Dendritic cell treated with granulocyte-macrophage colony-stimulating factor and Interleukin-4, amounts not matched to agents 40 ng/mL and 50 ng/mL, for 4 days (primary cell): ENCODE measurements at regions not wholly inside any gene's neighbourhood (a gene's known extent, or its start where the extent isn't known, plus 50 kb on each side); places are given as distances from the start of the nearest gene placed in this dataset.

Source experiments
- H3K27ac Mint-ChIP-seq: one replicate; pipeline ENCODE4 v1.8.0; 2022; ENCODE audit warnings: mild to moderate bottlenecking, mixed read lengths
- H3K27me3 Mint-ChIP-seq: one replicate; pipeline ENCODE4 v1.8.0; 2022; ENCODE audit warnings: mild to moderate bottlenecking, mixed read lengths
- H3K36me3 Mint-ChIP-seq: one replicate; pipeline ENCODE4 v1.8.0; 2022; ENCODE audit warnings: low read depth, mixed read lengths
- H3K4me1 Mint-ChIP-seq: one replicate; pipeline ENCODE4 v1.8.0; 2022; ENCODE audit warnings: low read depth, mixed read lengths
- H3K4me3 Mint-ChIP-seq: one replicate; pipeline ENCODE4 v1.8.0; 2022; ENCODE audit warnings: mild to moderate bottlenecking, moderate library complexity, mixed read lengths
- H3K9me3 Mint-ChIP-seq: one replicate; pipeline ENCODE4 v1.8.0; 2022; ENCODE audit warnings: mixed read lengths
- intact Hi-C: fragments of 100-400 bp; cut with micrococcal nuclease; formaldehyde crosslinking; loops from one replicate; pipeline ENCODE4 v1.15.0; 2022

DNA sequence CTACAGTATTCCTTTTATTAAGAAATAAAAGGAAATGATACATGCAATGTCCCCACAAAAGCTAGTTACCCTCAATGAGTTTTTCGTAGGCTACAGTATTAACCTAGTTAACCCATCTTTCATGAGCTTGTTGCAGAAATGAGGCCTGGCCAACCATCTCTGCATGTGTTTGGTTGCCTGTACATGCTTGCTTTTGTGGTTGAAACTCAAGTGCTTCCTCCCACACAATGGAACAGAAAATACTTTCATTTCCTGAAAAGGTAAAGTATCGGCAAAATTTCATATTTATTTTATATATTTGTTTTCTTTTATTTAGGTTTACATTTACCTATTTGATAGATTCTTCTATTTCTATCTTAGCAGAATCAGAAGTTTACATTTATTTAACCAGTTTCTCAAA is 214.6 kb upstream of the FAM241A start:
- Mint-ChIP-seq H3K36me3 (no peaks in the 10 kb centered on the region), H3K4me3 (no peak overlapping the region)
- intact Hi-C loops = no loop called here

DNA sequence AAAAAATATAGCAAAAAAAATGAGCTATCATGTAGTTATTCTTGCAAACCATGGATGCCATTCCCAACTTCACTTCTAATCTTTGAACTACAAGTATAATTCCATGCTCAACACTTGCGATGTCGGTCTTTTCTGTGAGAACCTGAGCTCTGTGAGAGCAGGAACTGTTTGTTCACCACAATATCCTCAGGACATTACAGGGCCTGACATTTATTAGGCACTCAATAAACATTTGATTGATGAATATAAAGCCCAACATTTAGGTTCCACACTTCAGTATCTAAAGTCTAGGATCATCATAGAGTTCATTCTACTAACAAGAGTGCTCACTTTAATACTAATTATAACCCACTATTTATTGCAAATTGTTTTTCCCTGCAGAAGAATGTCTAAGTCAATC is 211.6 kb upstream of the FAM241A start:
- Mint-ChIP-seq H3K9me3 (no peaks in the 10 kb centered on the region), H3K4me1 (peaks cover 6% of the 10 kb centered on the region), H3K27ac (no peak overlapping the region), H3K27me3 (peaks cover 35% of the 10 kb centered on the region), H3K4me3 (no peak overlapping the region), H3K36me3 (no peaks in the 10 kb centered on the region)
- intact Hi-C loops = no loop called here

More for the DNA sequence above, 214.6 kb upstream of the FAM241A start:
- H3K27me3 Mint-ChIP-seq = peaks cover 40% of the 10 kb centered on the region
- H3K9me3 Mint-ChIP-seq = no peaks in the 10 kb centered on the region
- peaks cover 6% of the 10 kb centered on the region for H3K4me1 Mint-ChIP-seq
- H3K27ac Mint-ChIP-seq = no peak overlapping the region

DNA sequence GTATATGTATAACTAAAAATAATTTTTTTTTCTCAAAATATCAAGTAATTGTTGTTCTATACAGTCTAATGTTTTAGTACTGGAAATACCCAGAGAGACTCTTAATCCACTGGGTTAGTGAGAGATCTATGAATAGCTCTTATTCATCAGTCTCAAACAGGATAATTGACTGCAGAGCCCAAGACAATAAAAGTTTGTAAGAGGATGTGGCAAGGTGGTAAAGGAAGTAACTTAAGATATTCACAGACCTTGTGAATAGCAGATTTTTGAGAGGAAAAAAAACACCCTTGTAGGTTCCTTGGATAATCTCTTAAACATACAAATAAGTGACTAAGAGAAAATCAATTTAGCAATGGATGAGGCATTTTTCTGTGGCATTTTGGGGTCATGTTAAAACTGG is 210.9 kb upstream of the FAM241A start:
- H3K27ac Mint-ChIP-seq = no peak overlapping the region
- H3K4me3 Mint-ChIP-seq = no peak overlapping the region
- intact Hi-C loops = no loop called here
- H3K9me3 Mint-ChIP-seq = no peaks in the 10 kb centered on the region
- H3K27me3 Mint-ChIP-seq = peaks cover 37% of the 10 kb centered on the region
- no peaks in the 10 kb centered on the region for H3K36me3 Mint-ChIP-seq
- H3K4me1 Mint-ChIP-seq = peaks cover 6% of the 10 kb centered on the region

DNA sequence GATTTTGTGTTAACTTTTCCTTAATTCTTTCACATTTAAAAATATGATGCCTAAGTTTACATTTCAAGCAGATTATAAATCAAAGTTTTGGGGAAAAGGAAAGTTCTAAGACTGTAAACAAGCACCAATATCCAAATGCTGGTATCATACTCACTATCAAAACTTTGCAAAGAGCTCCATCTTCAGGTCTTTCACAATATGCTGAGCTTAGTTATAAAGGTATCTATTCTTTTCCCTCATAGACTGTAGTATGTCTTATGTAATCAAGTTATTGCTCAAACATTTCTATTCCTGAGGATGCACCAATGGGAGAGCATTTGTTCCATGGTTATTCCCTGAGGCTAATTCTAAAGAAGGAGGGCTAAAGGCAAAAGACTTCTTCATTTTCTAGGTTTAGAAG is 207.9 kb upstream of the FAM241A start:
- no peaks in the 10 kb centered on the region for H3K4me1 Mint-ChIP-seq
- intact Hi-C loops = loop anchor here (2.0 kb wide), 1 partner anchor 295 kb away; no protein-coding TSS in a partner anchor
- no peak overlapping the region for H3K4me3 Mint-ChIP-seq
- no peaks in the 10 kb centered on the region for H3K9me3 Mint-ChIP-seq
- H3K36me3 Mint-ChIP-seq = no peaks in the 10 kb centered on the region
- H3K27me3 Mint-ChIP-seq = peaks cover 27% of the 10 kb centered on the region
- no peak overlapping the region for H3K27ac Mint-ChIP-seq

DNA sequence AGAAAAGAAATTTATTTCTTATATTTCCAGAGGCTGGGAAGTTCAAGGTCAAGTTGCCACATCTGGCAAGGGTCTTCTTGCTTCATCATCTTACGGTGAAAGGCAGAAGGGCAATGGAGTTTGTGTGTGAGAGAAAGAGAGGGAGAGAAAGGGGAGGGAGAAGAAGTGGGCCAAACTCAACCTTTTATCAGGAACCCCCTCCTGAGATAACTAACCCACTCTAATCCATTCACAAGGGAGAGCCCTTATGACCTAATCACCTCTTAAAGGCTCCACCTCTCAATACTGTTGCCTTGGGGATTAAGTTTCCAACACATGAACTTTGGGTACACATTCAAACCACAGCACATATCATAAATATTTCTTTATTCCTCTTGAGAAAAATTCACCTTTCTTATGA is 203.3 kb upstream of the FAM241A start:
- Mint-ChIP-seq H3K27ac (no peak overlapping the region), H3K36me3 (no peaks in the 10 kb centered on the region), H3K9me3 (no peaks in the 10 kb centered on the region), H3K4me1 (no peaks in the 10 kb centered on the region), H3K4me3 (no peak overlapping the region), H3K27me3 (peaks cover 24% of the 10 kb centered on the region)
- intact Hi-C loops = no loop called here

DNA sequence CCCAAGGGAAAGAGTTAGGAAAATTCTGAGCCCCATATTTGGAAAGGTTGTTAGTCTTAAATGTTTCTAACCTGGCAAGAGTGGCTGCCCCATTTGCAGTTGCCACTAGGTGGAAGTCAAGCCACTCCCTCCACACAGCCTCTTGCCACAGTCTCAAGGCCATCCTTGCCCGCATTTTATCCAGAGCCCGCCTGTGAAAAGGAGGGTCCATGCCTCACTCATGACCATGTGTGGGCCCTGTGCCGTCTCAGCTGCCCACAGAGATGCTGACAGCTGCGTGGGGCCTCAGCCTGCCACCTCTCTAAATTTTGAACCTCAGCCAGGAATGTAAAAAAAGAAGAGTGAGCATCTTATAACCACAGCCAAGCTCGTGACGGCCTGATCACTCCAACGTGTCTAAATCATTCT is 201.5 kb upstream of the FAM241A start:
- H3K4me3 Mint-ChIP-seq = no peak overlapping the region
- no peaks in the 10 kb centered on the region for H3K36me3 Mint-ChIP-seq
- H3K27me3 Mint-ChIP-seq = peaks cover 14% of the 10 kb centered on the region
- H3K27ac Mint-ChIP-seq = no peak overlapping the region
- H3K4me1 Mint-ChIP-seq = no peaks in the 10 kb centered on the region
- H3K9me3 Mint-ChIP-seq = no peaks in the 10 kb centered on the region
- intact Hi-C loops = loop anchor here (2.0 kb wide), 1 partner anchor 87 kb away; no protein-coding TSS in a partner anchor

DNA sequence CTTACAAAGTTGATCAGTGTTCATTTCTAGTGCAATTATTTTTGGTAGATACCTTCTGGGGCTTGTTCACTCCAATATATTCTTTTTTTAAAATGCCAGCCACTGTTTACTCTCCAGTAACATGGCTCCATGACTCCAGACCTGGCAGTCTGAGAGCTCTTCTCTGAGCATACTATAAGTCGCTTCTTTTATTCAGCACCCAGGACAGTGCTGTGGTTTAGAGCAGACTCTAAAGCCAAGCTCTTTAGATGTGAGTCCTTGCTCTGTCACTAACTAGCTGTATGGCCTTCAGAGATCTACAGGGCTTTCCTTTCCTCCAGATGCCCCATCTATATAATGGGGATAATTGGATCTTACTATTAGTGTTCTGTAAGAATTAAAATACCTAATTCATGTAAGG is 200.2 kb upstream of the FAM241A start:
- Mint-ChIP-seq H3K9me3 (no peaks in the 10 kb centered on the region), H3K27me3 (peaks cover 13% of the 10 kb centered on the region), H3K27ac (no peak overlapping the region), H3K4me1 (no peaks in the 10 kb centered on the region), H3K36me3 (no peaks in the 10 kb centered on the region), H3K4me3 (no peak overlapping the region)
- intact Hi-C loops = loop anchor here (2.0 kb wide), 1 partner anchor 86 kb away; no protein-coding TSS in a partner anchor

DNA sequence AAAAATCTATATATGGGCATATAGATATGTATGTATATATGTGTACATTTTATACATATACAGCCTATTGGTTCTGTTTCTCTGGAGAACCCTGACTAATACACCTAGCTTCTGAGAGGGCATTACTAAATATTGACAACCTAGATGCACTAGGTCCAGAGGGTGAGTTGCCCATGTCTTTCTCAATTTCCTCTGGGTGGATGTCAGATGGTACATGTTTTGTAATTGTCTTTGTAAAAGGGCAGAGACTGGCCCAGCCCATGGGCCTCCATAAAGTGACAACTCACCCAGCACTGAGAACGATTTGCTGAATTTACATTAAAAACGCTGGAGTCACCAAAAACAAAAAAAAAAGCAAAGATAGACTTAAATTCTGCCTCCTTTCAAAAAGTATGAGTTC is 198.5 kb upstream of the FAM241A start:
- Mint-ChIP-seq H3K4me1 (no peaks in the 10 kb centered on the region), H3K36me3 (no peaks in the 10 kb centered on the region), H3K27me3 (peaks cover 17% of the 10 kb centered on the region), H3K4me3 (no peak overlapping the region), H3K9me3 (no peaks in the 10 kb centered on the region), H3K27ac (no peak overlapping the region)
- intact Hi-C loops = no loop called here

DNA sequence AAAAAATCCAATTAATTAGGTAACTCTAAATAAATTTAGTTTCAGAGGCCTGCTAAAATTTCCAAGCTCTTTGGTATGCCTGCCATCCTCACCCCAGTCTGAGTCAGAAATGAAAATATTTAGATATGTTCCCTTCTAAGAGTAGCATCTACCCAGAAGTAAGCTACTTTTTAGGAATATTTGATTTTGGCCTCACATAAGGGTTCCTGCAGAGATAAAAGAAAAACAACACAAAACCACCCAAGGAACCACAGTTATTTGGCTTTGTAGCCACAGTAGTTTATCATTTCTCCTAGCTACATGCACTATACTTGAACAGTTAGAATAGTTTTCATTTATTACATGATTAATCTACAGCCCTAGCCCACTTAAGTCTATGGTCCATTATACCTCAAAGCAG is 192.6 kb upstream of the FAM241A start:
- H3K27me3 Mint-ChIP-seq = peaks cover 5% of the 10 kb centered on the region
- H3K9me3 Mint-ChIP-seq = no peaks in the 10 kb centered on the region
- no peaks in the 10 kb centered on the region for H3K4me1 Mint-ChIP-seq
- no peak overlapping the region for H3K27ac Mint-ChIP-seq
- intact Hi-C loops = no loop called here
- no peaks in the 10 kb centered on the region for H3K36me3 Mint-ChIP-seq
- no peak overlapping the region for H3K4me3 Mint-ChIP-seq

DNA sequence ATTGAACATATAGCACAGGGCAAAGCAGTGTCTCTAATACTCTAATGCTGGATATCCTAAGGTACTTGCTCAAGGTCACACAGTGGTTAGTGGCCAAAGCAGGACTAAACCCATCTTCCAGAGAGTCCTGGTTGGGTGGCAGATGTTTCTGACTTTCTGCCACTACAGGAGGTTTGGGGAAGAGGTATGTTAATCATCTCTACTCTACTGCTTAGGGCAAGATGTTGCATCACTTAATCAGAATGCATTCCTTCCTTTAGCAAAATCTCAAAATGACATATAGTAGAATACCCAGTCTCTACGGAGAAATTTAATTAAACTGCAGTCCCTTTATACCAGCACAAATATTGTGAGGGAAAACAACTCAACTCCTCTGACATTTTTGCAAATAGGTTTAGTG is 190.7 kb upstream of the FAM241A start:
- no peaks in the 10 kb centered on the region for H3K4me1 Mint-ChIP-seq
- H3K4me3 Mint-ChIP-seq = no peak overlapping the region
- intact Hi-C loops = no loop called here
- H3K27ac Mint-ChIP-seq = no peak overlapping the region
- no peaks in the 10 kb centered on the region for H3K9me3 Mint-ChIP-seq
- peaks cover 5% of the 10 kb centered on the region for H3K27me3 Mint-ChIP-seq
- no peaks in the 10 kb centered on the region for H3K36me3 Mint-ChIP-seq

DNA sequence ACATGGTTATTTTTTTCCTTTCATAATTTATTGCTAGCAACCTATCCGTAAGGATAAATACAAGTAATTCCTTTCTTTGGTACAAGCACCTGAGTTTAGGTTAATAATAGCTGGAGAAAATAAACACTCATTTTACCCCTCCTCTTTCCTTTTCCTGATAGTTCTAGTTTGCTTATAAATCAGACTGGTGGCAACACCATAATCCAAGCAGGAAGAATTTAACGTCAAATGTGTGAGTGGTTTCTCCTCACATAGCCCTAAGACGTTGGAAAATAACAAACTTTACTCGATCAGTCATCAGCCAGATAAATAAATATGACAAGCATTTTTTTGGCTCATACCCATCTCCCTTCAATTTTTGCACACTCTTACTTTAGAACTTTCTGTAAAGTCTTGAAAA is 190.3 kb upstream of the FAM241A start:
- H3K27me3 Mint-ChIP-seq = peaks cover 4% of the 10 kb centered on the region
- intact Hi-C loops = no loop called here
- H3K9me3 Mint-ChIP-seq = no peaks in the 10 kb centered on the region
- H3K36me3 Mint-ChIP-seq = no peaks in the 10 kb centered on the region
- no peaks in the 10 kb centered on the region for H3K4me1 Mint-ChIP-seq
- H3K27ac Mint-ChIP-seq = no peak overlapping the region
- H3K4me3 Mint-ChIP-seq = no peak overlapping the region

DNA sequence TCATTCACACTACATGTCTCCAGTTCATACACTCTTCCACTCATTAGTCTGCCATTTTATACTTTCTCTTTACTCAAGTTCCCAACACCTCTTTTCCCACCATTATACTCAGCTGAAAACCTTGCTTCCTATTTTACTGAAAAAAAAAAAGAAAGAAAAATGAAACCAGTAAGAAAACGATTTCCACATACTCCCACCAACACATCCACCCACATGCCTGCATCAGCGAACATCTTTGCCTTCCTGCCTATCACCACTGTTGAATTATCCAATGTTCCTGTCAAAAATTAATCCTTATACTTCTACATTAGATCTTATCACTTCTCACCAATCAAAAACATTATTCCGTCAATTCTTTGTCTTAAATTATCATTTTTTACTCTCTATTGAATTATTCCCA is 188.1 kb upstream of the FAM241A start:
- Mint-ChIP-seq H3K4me3 (no peak overlapping the region), H3K27ac (no peak overlapping the region), H3K4me1 (no peaks in the 10 kb centered on the region), H3K27me3 (no peaks in the 10 kb centered on the region), H3K9me3 (no peaks in the 10 kb centered on the region), H3K36me3 (no peaks in the 10 kb centered on the region)
- intact Hi-C loops = no loop called here

DNA sequence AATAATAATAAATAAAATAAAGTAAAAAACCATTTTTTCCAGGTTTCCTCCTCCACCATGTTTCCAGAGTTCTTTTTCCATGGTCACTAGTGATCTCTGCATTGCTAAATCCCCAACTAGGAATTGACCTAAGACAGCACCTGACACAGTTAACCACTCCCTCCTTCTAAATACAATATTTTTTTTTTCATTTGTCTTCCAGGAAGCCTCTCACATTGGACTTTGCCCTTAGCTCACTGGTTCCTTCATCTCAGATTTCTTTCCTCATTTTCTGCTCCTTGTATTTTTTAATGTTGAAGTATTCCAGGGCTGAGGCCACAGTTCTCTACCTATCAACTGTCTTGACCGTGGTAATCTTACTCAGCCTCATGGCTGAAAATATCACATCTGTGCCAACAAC is 187.3 kb upstream of the FAM241A start:
- H3K27me3 Mint-ChIP-seq = no peaks in the 10 kb centered on the region
- H3K27ac Mint-ChIP-seq = no peak overlapping the region
- H3K36me3 Mint-ChIP-seq = no peaks in the 10 kb centered on the region
- no peak overlapping the region for H3K4me3 Mint-ChIP-seq
- intact Hi-C loops = no loop called here
- H3K4me1 Mint-ChIP-seq = no peaks in the 10 kb centered on the region
- H3K9me3 Mint-ChIP-seq = no peaks in the 10 kb centered on the region

DNA sequence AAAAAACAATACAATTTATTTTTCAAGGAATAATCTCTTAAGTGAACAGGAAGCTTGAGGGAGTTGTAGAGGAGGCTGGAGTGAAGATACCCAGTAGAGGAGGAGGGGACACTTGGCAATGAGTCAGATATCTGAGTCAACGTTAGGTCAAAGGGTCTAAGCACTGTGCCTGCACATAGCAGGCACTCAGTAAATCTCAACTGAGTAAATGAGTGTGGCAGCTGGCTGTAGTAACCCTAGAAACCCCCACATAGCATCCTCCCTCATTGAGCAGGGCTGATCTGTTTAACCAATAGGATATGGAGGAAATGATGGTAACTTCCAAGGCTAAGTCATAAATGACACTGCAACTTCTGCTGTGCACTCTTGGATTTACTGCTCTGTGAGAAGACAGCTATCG is 186.0 kb upstream of the FAM241A start:
- no peaks in the 10 kb centered on the region for H3K36me3 Mint-ChIP-seq
- H3K27ac Mint-ChIP-seq = no peak overlapping the region
- no peaks in the 10 kb centered on the region for H3K9me3 Mint-ChIP-seq
- H3K27me3 Mint-ChIP-seq = no peaks in the 10 kb centered on the region
- H3K4me1 Mint-ChIP-seq = no peaks in the 10 kb centered on the region
- intact Hi-C loops = no loop called here
- H3K4me3 Mint-ChIP-seq = no peak overlapping the region

DNA sequence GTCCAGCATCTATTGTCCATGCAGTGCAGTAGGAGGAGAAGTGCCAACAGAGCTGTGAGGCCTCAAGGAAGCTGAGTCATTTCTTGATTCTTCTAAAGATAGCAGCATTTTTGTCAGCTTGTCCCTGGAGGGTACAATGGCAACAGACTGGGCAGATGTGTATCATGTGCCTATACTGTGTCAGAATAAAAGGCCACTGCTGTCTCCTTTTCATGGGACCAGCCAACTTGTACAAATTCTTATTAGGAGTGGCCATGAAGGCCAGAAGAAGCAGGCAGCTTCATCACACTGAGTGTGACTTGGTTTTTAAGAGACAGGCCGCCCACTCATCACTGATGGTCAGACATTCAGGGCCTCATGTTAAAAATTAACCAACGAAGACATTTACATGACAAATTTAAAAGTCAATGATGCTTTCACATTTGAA is 185.0 kb upstream of the FAM241A start:
- no peak overlapping the region for H3K4me3 Mint-ChIP-seq
- no peaks in the 10 kb centered on the region for H3K27me3 Mint-ChIP-seq
- no peaks in the 10 kb centered on the region for H3K9me3 Mint-ChIP-seq
- H3K36me3 Mint-ChIP-seq = no peaks in the 10 kb centered on the region
- H3K27ac Mint-ChIP-seq = no peak overlapping the region
- no peaks in the 10 kb centered on the region for H3K4me1 Mint-ChIP-seq
- intact Hi-C loops = no loop called here
